Panc1 (cell line): ENCODE measurements at regions not wholly inside any gene's neighbourhood (a gene's known extent, or its start where the extent isn't known, plus 50 kb on each side); places are given as distances from the start of the nearest gene placed in this dataset.

Experiments
- CTCF ChIP-seq: fragments of 450-650 bp; IDR thresholded peaks from 2 replicates; pipeline ENCODE4 v1.5.1; 2017; ENCODE audit warnings: mild to moderate bottlenecking
- POLR2AphosphoS5 ChIP-seq: IDR thresholded peaks from 2 replicates; pipeline ENCODE4 v1.6.1; 2012; ENCODE audit warnings: mild to moderate bottlenecking, low read depth, low read length, moderate library complexity
- REST ChIP-seq, 2 experiments: IDR thresholded peaks; 2 replicates each; pipeline ENCODE4 v1.6.1; 2011 to 2012; ENCODE audit warnings: low read depth in 2 of 2, control low read depth in 1 of 2, low read length in 1 of 2, mild to moderate bottlenecking in 1 of 2, moderate library complexity in 1 of 2; ENCODE audit not compliant: insufficient read depth in 1 of 2
- SIN3A ChIP-seq: IDR thresholded peaks from 2 replicates; pipeline ENCODE4 v1.6.1; 2012; ENCODE audit warnings: low read depth, mild to moderate bottlenecking, low read length, moderate library complexity, borderline replicate concordance; ENCODE audit not compliant: insufficient read depth
- TCF7L2 ChIP-seq: IDR thresholded peaks from 2 replicates; pipeline ENCODE4 v1.6.1; 2011; ENCODE audit warnings: mild to moderate bottlenecking, low read depth, low read length, inconsistent platforms

- no peak for TF ChIP-seq POLR2AphosphoS5
- TF ChIP-seq CTCF = no peak
- no peak for TF ChIP-seq REST (IDR thresholded peaks at IDR 0.05; ENCODE audit: insufficient read depth in 1 of 2, low read depth in 2 of 2, low read length in 1 of 2)
- TF ChIP-seq TCF7L2 = no peak
- no peak for TF ChIP-seq SIN3A
These were observed 185.8 kb upstream of the PRICKLE2 start for GRCh38 chr3:64411101-64411500.
